HepG2 (cell line): ENCODE measurements at regions not wholly inside any gene's neighbourhood (a gene's known extent, or its start where the extent isn't known, plus 50 kb on each side); places are given as distances from the start of the nearest gene placed in this dataset.

Experiments used
- ZNF225 ChIP-seq: sonication (generic); formaldehyde crosslinking; IDR thresholded peaks from 2 replicates; pipeline ENCODE4 v1.4.0; 2020; ENCODE audit warnings: mild to moderate bottlenecking, missing genetic modification reagents
- ZNF354B ChIP-seq: sonication (generic); formaldehyde crosslinking; IDR thresholded peaks from 2 replicates; pipeline ENCODE4 v1.8.0; 2022; ENCODE audit warnings: mild to moderate bottlenecking, missing genetic modification reagents

GRCh38 chr10:78802866-78803265, 265.9 kb upstream of the ZMIZ1 start:
- TF ChIP-seq ZNF225 (no peak), ZNF354B (CRISPR knock-in tag) (no peak)
